Lung (tissue), 11 donors: ENCODE measurements at regions not wholly inside any gene's neighbourhood (a gene's known extent, or its start where the extent isn't known, plus 50 kb on each side); places are given as distances from the start of the nearest gene placed in this dataset.

Source experiments
- ATAC-seq: fragments of 200-7000 bp; cut with Tn5 transposase; one replicate; pipeline ENCODE4 v1.9.1; 2020; ENCODE audit warnings: moderate number of reproducible peaks; ENCODE audit not compliant: insufficient read depth, low FRiP score
- DNase-seq, 3 donors: peaks; one replicate each; pipeline ENCODE4 v3.0.0-alpha.2; 2013 to 2017
- H3K27ac ChIP-seq, 2 donors: one replicate each; pipeline ENCODE4 v1.5.1; 2013; ENCODE audit warnings: mild to moderate bottlenecking in 2 of 2, moderate library complexity in 2 of 2, control low read depth in 1 of 2, inconsistent platforms in 1 of 2, low read depth in 1 of 2, low read length in 1 of 2
- H3K27me3 ChIP-seq, 3 donors: one replicate each; pipeline ENCODE4 v1.5.1; 2013; ENCODE audit warnings: low read length in 2 of 3; ENCODE audit not compliant: control insufficient read depth in 3 of 3, insufficient read depth in 3 of 3
- H3K36me3 ChIP-seq, 4 donors: one replicate each; pipeline ENCODE4 v1.5.1; 2013; ENCODE audit warnings: low read length in 4 of 4, mild to moderate bottlenecking in 1 of 4, moderate library complexity in 1 of 4; ENCODE audit not compliant: control insufficient read depth in 4 of 4, insufficient read depth in 4 of 4
- H3K4me1 ChIP-seq, 5 donors: one replicate each; pipeline ENCODE4 v1.5.1; 2013; ENCODE audit warnings: low read length in 5 of 5, mild to moderate bottlenecking in 2 of 5, moderate library complexity in 1 of 5; ENCODE audit not compliant: control insufficient read depth in 5 of 5, insufficient read depth in 5 of 5
- H3K4me3 ChIP-seq: one replicate; pipeline ENCODE4 v1.5.1; 2013; ENCODE audit warnings: mild to moderate bottlenecking, control low read depth, moderate library complexity
- H3K9ac ChIP-seq, 2 donors: one replicate each; pipeline ENCODE4 v1.5.1; 2013; ENCODE audit warnings: low read length in 2 of 2, control low read depth in 1 of 2; ENCODE audit not compliant: insufficient read depth in 1 of 2
- H3K9me3 ChIP-seq, 4 donors: one replicate each; pipeline ENCODE4 v1.5.1; 2013; ENCODE audit warnings: low read length in 3 of 4, mild to moderate bottlenecking in 1 of 4, moderate library complexity in 1 of 4; ENCODE audit not compliant: control insufficient read depth in 4 of 4, insufficient read depth in 3 of 4
- WGBS, 2 donors: extraction: QIAGEN DNeasy Blood & Tissue Kit; methylation state at CpG; one replicate each; pipeline ENCODE4 v1.1.7; 2013; 5-methylcytosine and 5-hydroxymethylcytosine counted together
- TF ChIP-seq, protein P1 (sequence below): IDR thresholded peaks from 2 replicates; pipeline ENCODE4 v1.5.1; 2012; ENCODE audit warnings: mild to moderate bottlenecking; ENCODE audit errors: control extremely low read depth, extremely low read depth
- donor health status: control.
- donor health status: control.
- donor health status: Bipolar disorder and iron deficiency.
- donor health status: healthy.
- donor health status: DM: yes; HTN: yes; CAD: no.

DNA sequence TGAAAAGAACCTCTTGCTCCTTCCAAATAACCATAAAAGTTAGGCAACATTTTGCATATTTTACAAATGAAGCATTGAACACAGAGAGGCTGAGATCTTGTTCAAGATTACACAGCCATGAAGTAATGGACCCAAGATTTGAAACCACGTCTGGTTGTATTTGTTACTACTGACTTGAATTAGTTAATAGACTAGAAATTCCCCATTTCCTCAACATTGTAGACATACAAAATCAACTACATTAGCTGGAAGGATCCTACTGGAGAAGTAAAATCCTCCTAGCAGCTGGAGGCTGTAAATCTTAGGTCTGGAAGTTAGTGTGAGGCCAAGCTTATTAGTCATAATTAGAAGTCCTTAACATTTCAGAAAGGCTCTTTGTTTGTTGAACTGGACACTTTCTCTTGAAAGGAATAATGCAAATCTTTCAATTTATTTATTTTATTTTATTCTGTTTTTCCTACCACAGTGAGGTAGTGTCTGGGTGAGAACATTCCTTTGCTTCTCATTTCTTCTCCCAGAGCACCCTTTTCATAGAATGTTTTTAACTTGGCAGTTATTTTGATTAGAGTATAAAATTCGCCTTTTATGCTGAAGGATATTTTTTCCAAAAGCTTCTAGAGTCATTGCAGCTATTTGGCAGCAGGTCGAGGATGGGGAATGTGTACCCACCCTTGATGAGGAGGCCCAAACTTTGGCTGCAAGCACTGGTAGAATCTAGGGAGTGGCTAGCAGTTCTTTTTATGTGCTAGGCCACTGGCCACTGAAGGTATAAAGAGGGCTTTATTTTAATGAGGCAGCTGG lies 62.0 kb upstream of the CLNK start:
- no peak for ATAC-seq
- Histone ChIP-seq H3K4me3 (no peak overlapping the region), H3K4me1 (peaks cover 0 to 3% (median 0%) of the 10 kb centered on the region in 5 donors), H3K9ac (no peak overlapping the region), H3K27ac (no peak overlapping the region), H3K27me3 (no peaks in the 10 kb centered on the region), H3K36me3 (no peaks in the 10 kb centered on the region), H3K9me3 (no peaks in the 10 kb centered on the region)
- no peak for DNase-seq
- 53 to 69% methylated on average over 3 of the region's 3 CpGs for WGBS, 2 donors
- TF ChIP-seq, protein P1, sequence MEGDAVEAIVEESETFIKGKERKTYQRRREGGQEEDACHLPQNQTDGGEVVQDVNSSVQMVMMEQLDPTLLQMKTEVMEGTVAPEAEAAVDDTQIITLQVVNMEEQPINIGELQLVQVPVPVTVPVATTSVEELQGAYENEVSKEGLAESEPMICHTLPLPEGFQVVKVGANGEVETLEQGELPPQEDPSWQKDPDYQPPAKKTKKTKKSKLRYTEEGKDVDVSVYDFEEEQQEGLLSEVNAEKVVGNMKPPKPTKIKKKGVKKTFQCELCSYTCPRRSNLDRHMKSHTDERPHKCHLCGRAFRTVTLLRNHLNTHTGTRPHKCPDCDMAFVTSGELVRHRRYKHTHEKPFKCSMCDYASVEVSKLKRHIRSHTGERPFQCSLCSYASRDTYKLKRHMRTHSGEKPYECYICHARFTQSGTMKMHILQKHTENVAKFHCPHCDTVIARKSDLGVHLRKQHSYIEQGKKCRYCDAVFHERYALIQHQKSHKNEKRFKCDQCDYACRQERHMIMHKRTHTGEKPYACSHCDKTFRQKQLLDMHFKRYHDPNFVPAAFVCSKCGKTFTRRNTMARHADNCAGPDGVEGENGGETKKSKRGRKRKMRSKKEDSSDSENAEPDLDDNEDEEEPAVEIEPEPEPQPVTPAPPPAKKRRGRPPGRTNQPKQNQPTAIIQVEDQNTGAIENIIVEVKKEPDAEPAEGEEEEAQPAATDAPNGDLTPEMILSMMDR, result no peak

DNA sequence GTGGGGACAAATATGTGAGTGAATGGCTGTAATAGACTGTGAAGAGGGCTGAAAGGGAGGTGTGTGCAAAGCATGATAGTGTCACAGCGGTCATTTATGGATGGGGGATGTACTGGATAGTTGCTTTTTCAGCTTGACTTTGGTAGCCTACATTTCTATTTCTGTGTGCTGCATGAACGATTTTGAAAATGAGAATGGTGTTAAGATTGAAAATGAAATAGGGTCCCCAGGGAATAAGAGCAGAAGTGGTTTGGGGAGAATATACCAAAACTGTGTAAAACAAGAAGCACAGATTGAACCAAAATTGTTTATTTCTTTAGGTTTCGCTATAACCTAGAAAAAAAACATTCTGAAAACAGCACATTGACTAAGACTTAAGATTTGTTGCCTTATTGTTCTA lies 58.8 kb upstream of the CLNK start:
- H3K9ac ChIP-seq, result no peak overlapping the region
- no peak overlapping the region for H3K4me3 ChIP-seq
- TF ChIP-seq, protein P1, result no peak
- H3K27me3 ChIP-seq, result no peaks in the 10 kb centered on the region
- DNase-seq, result no peak
- ATAC-seq, result no peak
- H3K36me3 ChIP-seq, result no peaks in the 10 kb centered on the region
- WGBS, 2 donors, result 86 to 95% methylated on average over 3 of the region's 3 CpGs
- H3K4me1 ChIP-seq, result peaks cover 0 to 3% (median 0%) of the 10 kb centered on the region in 5 donors
- no peak overlapping the region for H3K27ac ChIP-seq
- H3K9me3 ChIP-seq, result no peaks in the 10 kb centered on the region

DNA sequence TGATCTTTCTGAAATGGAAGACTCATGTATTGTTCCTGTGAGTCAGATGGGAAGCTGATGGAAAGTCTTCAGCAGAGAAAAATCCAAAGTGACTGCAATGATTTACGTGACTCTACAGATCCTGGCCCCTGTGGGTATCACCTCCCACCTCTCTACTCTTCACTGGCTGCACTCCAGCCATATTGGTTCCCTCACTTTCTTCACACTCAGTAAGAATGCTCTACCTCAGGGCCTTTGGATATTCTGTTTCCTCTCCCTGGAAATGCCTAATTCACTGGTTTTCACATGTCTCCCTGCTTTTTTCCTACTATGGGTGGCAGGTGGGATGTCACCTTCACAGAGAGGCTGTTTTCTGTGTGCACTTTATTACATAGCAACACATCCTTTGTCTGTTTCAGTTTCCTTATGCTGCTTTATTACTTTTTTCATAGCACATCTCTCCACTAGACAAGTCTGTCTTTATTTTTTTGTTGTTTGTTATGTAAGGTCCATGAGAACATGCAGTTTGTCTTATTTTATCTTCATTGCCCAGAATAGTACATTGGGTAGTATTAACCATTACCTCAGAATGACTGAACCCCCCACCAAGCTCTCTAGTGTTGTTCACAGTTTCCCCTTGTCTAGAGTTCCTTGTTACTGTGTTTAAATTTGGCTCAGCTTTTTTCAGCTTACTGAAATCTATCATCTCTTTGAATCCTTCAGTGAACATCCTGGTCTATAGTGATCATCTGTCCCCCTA lies 57.6 kb upstream of the CLNK start:
- no peak overlapping the region for H3K27ac ChIP-seq
- no peak overlapping the region for H3K9ac ChIP-seq
- TF ChIP-seq, protein P1, result no peak
- H3K9me3 ChIP-seq, result no peaks in the 10 kb centered on the region
- H3K4me3 ChIP-seq, result no peak overlapping the region
- peaks cover 0 to 3% (median 0%) of the 10 kb centered on the region in 5 donors for H3K4me1 ChIP-seq
- DNase-seq (no peak), ATAC-seq (no peak)
- H3K36me3 ChIP-seq, result no peaks in the 10 kb centered on the region
- H3K27me3 ChIP-seq, result no peaks in the 10 kb centered on the region
- 82 to 91% methylated on average over 1 of the region's 1 CpG for WGBS, 2 donors
